Choroid plexus epithelial cell (primary cell): ENCODE measurements at regions not wholly inside any gene's neighbourhood (a gene's known extent, or its start where the extent isn't known, plus 50 kb on each side); places are given as distances from the start of the nearest gene placed in this dataset.

Experiments used
- DNase-seq: peaks from one replicate; pipeline ENCODE4 v3.0.0-alpha.2; 2010; ENCODE audit warnings: low read depth
- H3K4me3 ChIP-seq: 2 replicates; pipeline ENCODE4 v1.5.1; 2011; ENCODE audit warnings: low read depth, mild to moderate bottlenecking, control low read depth, low read length, moderate library complexity
- CTCF ChIP-seq: conservative IDR thresholded peaks from 2 replicates; pipeline ENCODE4 v1.5.1; 2011; ENCODE audit warnings: low read depth, mild to moderate bottlenecking, control low read depth, inconsistent platforms, low read length, moderate library complexity

GRCh38 chr10:21257919-21258318 is 267.6 kb downstream of the SKIDA1 start:
- no peak for DNase-seq
- no peak for TF ChIP-seq CTCF
- no peak overlapping the region for H3K4me3 ChIP-seq

GRCh38 chr10:21257191-21257590 is 268.3 kb downstream of the SKIDA1 start:
- no peak for DNase-seq
- TF ChIP-seq CTCF = no peak
- no peak overlapping the region for H3K4me3 ChIP-seq

GRCh38 chr10:21249435-21249834 is 276.0 kb downstream of the SKIDA1 start:
- no peak for DNase-seq
- TF ChIP-seq CTCF = no peak
- H3K4me3 ChIP-seq = no peak overlapping the region

- H3K4me3 ChIP-seq = no peak overlapping the region
- no peak for DNase-seq
Measured at GRCh38 chr10:21247592-21247991, 277.9 kb downstream of the SKIDA1 start.

GRCh38 chr10:21246178-21246577 is 279.3 kb downstream of the SKIDA1 start:
- H3K4me3 ChIP-seq = no peak overlapping the region
- no peak for TF ChIP-seq CTCF
- no peak for DNase-seq

More at GRCh38 chr10:21247592-21247991, 277.9 kb downstream of the SKIDA1 start:
- TF ChIP-seq CTCF = no peak

GRCh38 chr10:21243748-21244257 is 281.7 kb downstream of the SKIDA1 start:
- H3K4me3 ChIP-seq = no peak overlapping the region
- TF ChIP-seq CTCF = no peak
- DNase-seq = no peak

- no peak overlapping the region for H3K4me3 ChIP-seq
- no peak for DNase-seq
- TF ChIP-seq CTCF = no peak
Measured at GRCh38 chr10:21242915-21243314, 282.6 kb downstream of the SKIDA1 start.
